ENCODE measurements at regions not wholly inside any gene's neighbourhood (a gene's known extent, or its start where the extent isn't known, plus 50 kb on each side); places are given as distances from the start of the nearest gene placed in this dataset.

DNA sequence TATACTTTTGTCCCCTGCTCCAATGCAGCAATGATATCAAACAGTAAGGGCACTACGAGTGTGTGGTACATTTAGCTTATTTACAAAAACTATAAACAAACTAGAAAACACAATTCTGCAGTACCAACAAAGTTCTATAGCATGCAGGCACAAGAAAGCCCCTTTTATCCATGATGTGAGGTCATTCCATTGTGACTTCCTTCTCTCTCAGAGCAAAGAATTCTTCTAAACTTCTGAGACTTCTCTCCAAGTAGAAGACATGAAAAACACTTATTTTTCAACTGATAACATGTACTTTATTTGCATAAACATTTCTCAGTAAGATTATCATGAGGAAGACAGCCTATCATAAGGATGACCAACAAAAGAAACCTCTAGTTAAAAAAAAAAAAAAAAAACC lies 569.8 kb downstream of the TLE1 start (continued):
- TF ChIP-seq, protein P1, sequence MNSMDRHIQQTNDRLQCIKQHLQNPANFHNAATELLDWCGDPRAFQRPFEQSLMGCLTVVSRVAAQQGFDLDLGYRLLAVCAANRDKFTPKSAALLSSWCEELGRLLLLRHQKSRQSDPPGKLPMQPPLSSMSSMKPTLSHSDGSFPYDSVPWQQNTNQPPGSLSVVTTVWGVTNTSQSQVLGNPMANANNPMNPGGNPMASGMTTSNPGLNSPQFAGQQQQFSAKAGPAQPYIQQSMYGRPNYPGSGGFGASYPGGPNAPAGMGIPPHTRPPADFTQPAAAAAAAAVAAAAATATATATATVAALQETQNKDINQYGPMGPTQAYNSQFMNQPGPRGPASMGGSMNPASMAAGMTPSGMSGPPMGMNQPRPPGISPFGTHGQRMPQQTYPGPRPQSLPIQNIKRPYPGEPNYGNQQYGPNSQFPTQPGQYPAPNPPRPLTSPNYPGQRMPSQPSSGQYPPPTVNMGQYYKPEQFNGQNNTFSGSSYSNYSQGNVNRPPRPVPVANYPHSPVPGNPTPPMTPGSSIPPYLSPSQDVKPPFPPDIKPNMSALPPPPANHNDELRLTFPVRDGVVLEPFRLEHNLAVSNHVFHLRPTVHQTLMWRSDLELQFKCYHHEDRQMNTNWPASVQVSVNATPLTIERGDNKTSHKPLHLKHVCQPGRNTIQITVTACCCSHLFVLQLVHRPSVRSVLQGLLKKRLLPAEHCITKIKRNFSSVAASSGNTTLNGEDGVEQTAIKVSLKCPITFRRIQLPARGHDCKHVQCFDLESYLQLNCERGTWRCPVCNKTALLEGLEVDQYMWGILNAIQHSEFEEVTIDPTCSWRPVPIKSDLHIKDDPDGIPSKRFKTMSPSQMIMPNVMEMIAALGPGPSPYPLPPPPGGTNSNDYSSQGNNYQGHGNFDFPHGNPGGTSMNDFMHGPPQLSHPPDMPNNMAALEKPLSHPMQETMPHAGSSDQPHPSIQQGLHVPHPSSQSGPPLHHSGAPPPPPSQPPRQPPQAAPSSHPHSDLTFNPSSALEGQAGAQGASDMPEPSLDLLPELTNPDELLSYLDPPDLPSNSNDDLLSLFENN (IDR thresholded peaks at IDR 0.05; ENCODE audit: low read depth in 2 of 2, low read length in 2 of 2) = no peak
- no peak for TF ChIP-seq TFAM (CRISPR knock-in tag; conservative IDR thresholded peaks at IDR 0.05)
- TF ChIP-seq, protein P2, sequence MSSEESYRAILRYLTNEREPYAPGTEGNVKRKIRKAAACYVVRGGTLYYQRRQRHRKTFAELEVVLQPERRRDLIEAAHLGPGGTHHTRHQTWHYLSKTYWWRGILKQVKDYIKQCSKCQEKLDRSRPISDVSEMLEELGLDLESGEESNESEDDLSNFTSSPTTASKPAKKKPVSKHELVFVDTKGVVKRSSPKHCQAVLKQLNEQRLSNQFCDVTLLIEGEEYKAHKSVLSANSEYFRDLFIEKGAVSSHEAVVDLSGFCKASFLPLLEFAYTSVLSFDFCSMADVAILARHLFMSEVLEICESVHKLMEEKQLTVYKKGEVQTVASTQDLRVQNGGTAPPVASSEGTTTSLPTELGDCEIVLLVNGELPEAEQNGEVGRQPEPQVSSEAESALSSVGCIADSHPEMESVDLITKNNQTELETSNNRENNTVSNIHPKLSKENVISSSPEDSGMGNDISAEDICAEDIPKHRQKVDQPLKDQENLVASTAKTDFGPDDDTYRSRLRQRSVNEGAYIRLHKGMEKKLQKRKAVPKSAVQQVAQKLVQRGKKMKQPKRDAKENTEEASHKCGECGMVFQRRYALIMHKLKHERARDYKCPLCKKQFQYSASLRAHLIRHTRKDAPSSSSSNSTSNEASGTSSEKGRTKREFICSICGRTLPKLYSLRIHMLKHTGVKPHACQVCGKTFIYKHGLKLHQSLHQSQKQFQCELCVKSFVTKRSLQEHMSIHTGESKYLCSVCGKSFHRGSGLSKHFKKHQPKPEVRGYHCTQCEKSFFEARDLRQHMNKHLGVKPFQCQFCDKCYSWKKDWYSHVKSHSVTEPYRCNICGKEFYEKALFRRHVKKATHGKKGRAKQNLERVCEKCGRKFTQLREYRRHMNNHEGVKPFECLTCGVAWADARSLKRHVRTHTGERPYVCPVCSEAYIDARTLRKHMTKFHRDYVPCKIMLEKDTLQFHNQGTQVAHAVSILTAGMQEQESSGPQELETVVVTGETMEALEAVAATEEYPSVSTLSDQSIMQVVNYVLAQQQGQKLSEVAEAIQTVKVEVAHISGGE (CRISPR knock-in tag; IDR thresholded peaks at IDR 0.05) = no peak
- TF ChIP-seq ZNF589 (CRISPR knock-in tag; IDR thresholded peaks at IDR 0.05; ENCODE audit: low read depth) = no peak
- TF ChIP-seq, protein P3, sequence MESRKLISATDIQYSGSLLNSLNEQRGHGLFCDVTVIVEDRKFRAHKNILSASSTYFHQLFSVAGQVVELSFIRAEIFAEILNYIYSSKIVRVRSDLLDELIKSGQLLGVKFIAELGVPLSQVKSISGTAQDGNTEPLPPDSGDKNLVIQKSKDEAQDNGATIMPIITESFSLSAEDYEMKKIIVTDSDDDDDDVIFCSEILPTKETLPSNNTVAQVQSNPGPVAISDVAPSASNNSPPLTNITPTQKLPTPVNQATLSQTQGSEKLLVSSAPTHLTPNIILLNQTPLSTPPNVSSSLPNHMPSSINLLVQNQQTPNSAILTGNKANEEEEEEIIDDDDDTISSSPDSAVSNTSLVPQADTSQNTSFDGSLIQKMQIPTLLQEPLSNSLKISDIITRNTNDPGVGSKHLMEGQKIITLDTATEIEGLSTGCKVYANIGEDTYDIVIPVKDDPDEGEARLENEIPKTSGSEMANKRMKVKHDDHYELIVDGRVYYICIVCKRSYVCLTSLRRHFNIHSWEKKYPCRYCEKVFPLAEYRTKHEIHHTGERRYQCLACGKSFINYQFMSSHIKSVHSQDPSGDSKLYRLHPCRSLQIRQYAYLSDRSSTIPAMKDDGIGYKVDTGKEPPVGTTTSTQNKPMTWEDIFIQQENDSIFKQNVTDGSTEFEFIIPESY (CRISPR knock-in tag; IDR thresholded peaks at IDR 0.05) = no peak
- no peak for TF ChIP-seq NR2C2 (CRISPR knock-in tag; IDR thresholded peaks at IDR 0.05)
- no peak for TF ChIP-seq NR2C2 (tag; IDR thresholded peaks at IDR 0.05)
- no peak for TF ChIP-seq TAF15 (IDR thresholded peaks at IDR 0.05; ENCODE audit: low read depth, low read length)
- no peak for TF ChIP-seq PTRF (tag; IDR thresholded peaks at IDR 0.05)
- TF ChIP-seq, protein P4, sequence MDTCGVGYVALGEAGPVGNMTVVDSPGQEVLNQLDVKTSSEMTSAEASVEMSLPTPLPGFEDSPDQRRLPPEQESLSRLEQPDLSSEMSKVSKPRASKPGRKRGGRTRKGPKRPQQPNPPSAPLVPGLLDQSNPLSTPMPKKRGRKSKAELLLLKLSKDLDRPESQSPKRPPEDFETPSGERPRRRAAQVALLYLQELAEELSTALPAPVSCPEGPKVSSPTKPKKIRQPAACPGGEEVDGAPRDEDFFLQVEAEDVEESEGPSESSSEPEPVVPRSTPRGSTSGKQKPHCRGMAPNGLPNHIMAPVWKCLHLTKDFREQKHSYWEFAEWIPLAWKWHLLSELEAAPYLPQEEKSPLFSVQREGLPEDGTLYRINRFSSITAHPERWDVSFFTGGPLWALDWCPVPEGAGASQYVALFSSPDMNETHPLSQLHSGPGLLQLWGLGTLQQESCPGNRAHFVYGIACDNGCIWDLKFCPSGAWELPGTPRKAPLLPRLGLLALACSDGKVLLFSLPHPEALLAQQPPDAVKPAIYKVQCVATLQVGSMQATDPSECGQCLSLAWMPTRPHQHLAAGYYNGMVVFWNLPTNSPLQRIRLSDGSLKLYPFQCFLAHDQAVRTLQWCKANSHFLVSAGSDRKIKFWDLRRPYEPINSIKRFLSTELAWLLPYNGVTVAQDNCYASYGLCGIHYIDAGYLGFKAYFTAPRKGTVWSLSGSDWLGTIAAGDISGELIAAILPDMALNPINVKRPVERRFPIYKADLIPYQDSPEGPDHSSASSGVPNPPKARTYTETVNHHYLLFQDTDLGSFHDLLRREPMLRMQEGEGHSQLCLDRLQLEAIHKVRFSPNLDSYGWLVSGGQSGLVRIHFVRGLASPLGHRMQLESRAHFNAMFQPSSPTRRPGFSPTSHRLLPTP (IDR thresholded peaks at IDR 0.05; ENCODE audit: borderline replicate concordance, extremely low read depth, insufficient read length) = no peak
- no peak for TF ChIP-seq ZNF584 (CRISPR knock-in tag; IDR thresholded peaks at IDR 0.05; ENCODE audit: low read depth)
- no peak for TF ChIP-seq CBX5 (IDR thresholded peaks at IDR 0.05; ENCODE audit: borderline replicate concordance, low read depth)
- TF ChIP-seq RFX7 (CRISPR knock-in tag; IDR thresholded peaks at IDR 0.05) = no peak
